ENCODE measurements at regions not wholly inside any gene's neighbourhood (a gene's known extent, or its start where the extent isn't known, plus 50 kb on each side); places are given as distances from the start of the nearest gene placed in this dataset.
"Not testable (repeated sequence)": the region's sequence is repeated elsewhere in the genome, so short reads cannot be mapped to it uniquely, and the experiment has no call there.

DNA sequence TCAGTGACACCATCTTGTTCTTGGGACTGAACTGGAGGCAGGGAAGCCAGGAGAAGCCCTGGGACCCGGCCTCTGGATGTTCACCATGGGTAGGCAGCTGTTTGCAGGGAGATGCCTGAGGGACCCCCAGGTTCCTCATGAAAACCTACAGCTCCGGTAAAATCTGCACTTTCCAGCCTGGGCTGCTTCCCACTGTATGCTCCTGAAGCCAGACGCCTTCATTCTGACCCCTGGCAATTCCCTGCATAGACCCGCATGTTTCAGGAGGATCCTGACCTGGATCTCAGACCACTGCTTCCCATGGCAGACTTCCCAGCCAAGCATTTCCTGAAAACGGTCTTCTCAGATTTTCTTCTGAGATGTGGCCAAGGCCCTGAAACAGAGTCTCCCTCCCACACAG lies 306.7 kb downstream of the PREX1 start:
- Histone ChIP-seq H3K4me1 (replicated peaks; ENCODE audit: insufficient read depth) (no peaks in the 10 kb centered on the region), H3K9me2 (ENCODE audit: insufficient read depth) (no peaks in the 10 kb centered on the region), H3F3A (ENCODE audit: insufficient read depth, low read depth) (no peaks in the 10 kb centered on the region), H4K20me1 (ENCODE audit: insufficient read depth) (no peaks in the 10 kb centered on the region), H3K9me3 (ENCODE audit: insufficient read depth, low read depth) (no peaks in the 10 kb centered on the region), H3K27ac (no peak overlapping the region), H3K79me2 (ENCODE audit: low read depth) (no peaks in the 10 kb centered on the region), H3K27me3 (ENCODE audit: insufficient read depth, low read depth) (peaks cover 17% of the 10 kb centered on the region; the same call in 1 of the 2 replicates), H2AFZ (no peak overlapping the region), H3K4me2 (no peak overlapping the region), H3K4me3 (no peak overlapping the region), H3K36me3 (ENCODE audit: low read depth) (no peaks in the 10 kb centered on the region)
- ChIA-PET POLR2A (ENCODE audit: unreplicated experiment) (no interaction called here), CTCF (no interaction called here)
- no TSS peak for BruUV-seq (replicated peaks)
- DNase-seq, result no peak
- TF ChIP-seq, protein P1, sequence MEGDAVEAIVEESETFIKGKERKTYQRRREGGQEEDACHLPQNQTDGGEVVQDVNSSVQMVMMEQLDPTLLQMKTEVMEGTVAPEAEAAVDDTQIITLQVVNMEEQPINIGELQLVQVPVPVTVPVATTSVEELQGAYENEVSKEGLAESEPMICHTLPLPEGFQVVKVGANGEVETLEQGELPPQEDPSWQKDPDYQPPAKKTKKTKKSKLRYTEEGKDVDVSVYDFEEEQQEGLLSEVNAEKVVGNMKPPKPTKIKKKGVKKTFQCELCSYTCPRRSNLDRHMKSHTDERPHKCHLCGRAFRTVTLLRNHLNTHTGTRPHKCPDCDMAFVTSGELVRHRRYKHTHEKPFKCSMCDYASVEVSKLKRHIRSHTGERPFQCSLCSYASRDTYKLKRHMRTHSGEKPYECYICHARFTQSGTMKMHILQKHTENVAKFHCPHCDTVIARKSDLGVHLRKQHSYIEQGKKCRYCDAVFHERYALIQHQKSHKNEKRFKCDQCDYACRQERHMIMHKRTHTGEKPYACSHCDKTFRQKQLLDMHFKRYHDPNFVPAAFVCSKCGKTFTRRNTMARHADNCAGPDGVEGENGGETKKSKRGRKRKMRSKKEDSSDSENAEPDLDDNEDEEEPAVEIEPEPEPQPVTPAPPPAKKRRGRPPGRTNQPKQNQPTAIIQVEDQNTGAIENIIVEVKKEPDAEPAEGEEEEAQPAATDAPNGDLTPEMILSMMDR (conservative IDR thresholded peaks at IDR 0.05), result no peak
- TF ChIP-seq EZH2 (IDR thresholded peaks at IDR 0.05; ENCODE audit: low read depth), result no peak
- intact Hi-C loops (cut with micrococcal nuclease; ENCODE audit: unreplicated experiment), result no loop called here

DNA sequence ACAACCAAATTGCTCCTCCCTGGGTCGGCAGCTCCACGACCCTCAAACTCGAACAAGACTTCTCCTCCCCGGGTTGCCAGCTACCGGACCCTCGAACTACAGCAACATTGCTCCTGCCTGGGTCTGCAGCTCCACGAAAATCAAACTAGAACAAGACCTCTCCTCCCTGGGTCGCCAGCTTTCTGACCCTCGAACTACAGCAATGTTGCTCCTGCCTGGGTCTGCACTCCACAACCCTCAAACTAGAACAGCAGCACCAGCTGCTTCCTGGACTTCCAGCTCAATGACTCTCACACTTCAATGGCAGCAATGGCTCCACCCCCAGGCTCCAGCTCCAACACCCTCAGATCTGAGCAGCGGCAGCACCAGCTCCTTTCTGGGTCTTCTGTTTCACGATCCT lies 311.6 kb downstream of the PREX1 start:
- H3K36me3 ChIP-seq (ENCODE audit: low read depth); H3K9me3 ChIP-seq (ENCODE audit: insufficient read depth, low read depth); H3K4me2 ChIP-seq; intact Hi-C loops (cut with micrococcal nuclease; ENCODE audit: unreplicated experiment); BruUV-seq (replicated peaks); H2AFZ ChIP-seq; H3K9me2 ChIP-seq (ENCODE audit: insufficient read depth); H3K27ac ChIP-seq; H3K4me3 ChIP-seq; H3K4me1 ChIP-seq (replicated peaks; ENCODE audit: insufficient read depth); H3K79me2 ChIP-seq (ENCODE audit: low read depth); H3F3A ChIP-seq (ENCODE audit: insufficient read depth, low read depth); H4K20me1 ChIP-seq (ENCODE audit: insufficient read depth): not testable (repeated sequence)
- peak in 1 of 2 experiments; percentile 16 for DNase-seq
- ChIA-PET POLR2A (ENCODE audit: unreplicated experiment) (interaction anchor here (0.6 to 1.2 kb wide), 4 partner anchors 40 to 626 kb away, joined by 3 to 11 read pairs (median 6); no protein-coding TSS in a partner anchor), CTCF (interaction anchor here (0.6 to 1.0 kb wide), 4 partner anchors 104 to 747 kb away, joined by 3 to 9 read pairs (median 4); no protein-coding TSS in a partner anchor)
- H3K27me3 ChIP-seq (ENCODE audit: insufficient read depth, low read depth), result peaks cover 22% of the 10 kb centered on the region

DNA sequence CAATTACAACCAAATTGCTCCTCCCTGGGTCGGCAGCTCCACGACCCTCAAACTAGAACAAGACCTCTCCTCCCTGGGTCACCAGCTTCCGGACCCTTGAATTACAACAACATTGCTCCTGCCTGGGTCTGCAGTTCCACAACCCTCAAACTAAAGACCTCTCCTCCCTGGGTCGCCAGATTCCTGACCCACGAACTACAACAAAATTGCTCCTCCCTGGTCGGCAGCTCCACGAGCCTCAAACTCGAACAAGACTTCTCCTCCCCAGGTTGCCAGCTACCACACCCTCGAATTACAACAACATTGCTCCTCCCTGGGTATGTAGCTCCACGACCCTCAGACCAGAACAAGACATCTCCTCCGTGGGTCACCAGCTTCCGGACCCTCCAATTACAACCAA lies 313.2 kb downstream of the PREX1 start:
- H3K9me3 ChIP-seq (ENCODE audit: insufficient read depth, low read depth); BruUV-seq (replicated peaks); H2AFZ ChIP-seq; H4K20me1 ChIP-seq (ENCODE audit: insufficient read depth); DNase-seq; POLR2A ChIA-PET (ENCODE audit: unreplicated experiment); intact Hi-C loops (cut with micrococcal nuclease; ENCODE audit: unreplicated experiment); H3K36me3 ChIP-seq (ENCODE audit: low read depth); H3K27ac ChIP-seq; H3K4me2 ChIP-seq; H3K79me2 ChIP-seq (ENCODE audit: low read depth); CTCF ChIA-PET; H3K4me1 ChIP-seq (replicated peaks; ENCODE audit: insufficient read depth); H3K9me2 ChIP-seq (ENCODE audit: insufficient read depth); H3F3A ChIP-seq (ENCODE audit: insufficient read depth, low read depth); H3K4me3 ChIP-seq: not testable (repeated sequence)
- H3K27me3 ChIP-seq (ENCODE audit: insufficient read depth, low read depth), result peaks cover 27% of the 10 kb centered on the region

DNA sequence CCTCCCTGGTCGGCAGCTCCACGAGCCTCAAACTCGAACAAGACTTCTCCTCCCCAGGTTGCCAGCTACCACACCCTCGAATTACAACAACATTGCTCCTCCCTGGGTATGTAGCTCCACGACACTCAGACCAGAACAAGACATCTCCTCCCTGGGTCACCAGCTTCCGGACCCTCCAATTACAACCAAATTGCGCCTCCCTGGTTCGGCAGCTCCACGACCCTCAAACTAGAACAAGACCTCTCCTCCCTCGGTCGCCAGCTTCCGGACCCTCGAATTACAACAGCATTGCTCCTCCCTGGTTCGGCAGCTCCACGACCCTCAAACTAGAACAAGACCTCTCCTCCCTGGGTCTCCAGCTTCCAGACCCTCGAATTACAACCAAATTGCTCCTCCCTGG lies 315.3 kb downstream of the PREX1 start:
- H3K27me3 ChIP-seq (ENCODE audit: insufficient read depth, low read depth), result peaks cover 32% of the 10 kb centered on the region
- H3K9me2 ChIP-seq (ENCODE audit: insufficient read depth); H3K4me3 ChIP-seq; BruUV-seq (replicated peaks); H3K4me2 ChIP-seq; H3K4me1 ChIP-seq (replicated peaks; ENCODE audit: insufficient read depth); H3K27ac ChIP-seq; intact Hi-C loops (cut with micrococcal nuclease; ENCODE audit: unreplicated experiment); H3K79me2 ChIP-seq (ENCODE audit: low read depth); H3K9me3 ChIP-seq (ENCODE audit: insufficient read depth, low read depth); DNase-seq; CTCF ChIA-PET; H3F3A ChIP-seq (ENCODE audit: insufficient read depth, low read depth); H4K20me1 ChIP-seq (ENCODE audit: insufficient read depth); H3K36me3 ChIP-seq (ENCODE audit: low read depth); H2AFZ ChIP-seq: not testable (repeated sequence)
- POLR2A ChIA-PET (ENCODE audit: unreplicated experiment), result interaction anchor here (0.6 kb wide), 1 partner anchor 63 kb away, joined by 4 read pairs; no protein-coding TSS in a partner anchor

DNA sequence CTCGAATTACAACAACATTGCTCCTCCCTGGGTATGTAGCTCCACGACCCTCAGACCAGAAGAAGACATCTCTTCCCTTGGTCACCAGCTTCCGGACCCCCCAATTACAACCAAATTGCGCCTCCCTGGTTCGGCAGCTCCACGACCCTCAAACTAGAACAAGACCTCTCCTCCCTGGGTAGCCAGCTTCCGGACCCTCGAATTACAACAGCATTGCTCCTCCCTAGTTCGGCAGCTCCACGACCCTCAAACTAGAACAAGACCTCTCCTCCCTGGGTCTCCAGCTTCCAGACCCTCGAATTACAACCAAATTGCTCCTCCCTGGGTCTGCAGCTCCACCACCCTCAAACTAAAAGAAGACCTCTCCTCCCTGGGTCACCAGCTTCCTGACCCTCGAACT lies 322.7 kb downstream of the PREX1 start:
- POLR2A ChIA-PET (ENCODE audit: unreplicated experiment); CTCF ChIA-PET; H3K27ac ChIP-seq; H3K4me3 ChIP-seq; H3K9me3 ChIP-seq (ENCODE audit: insufficient read depth, low read depth); intact Hi-C loops (cut with micrococcal nuclease; ENCODE audit: unreplicated experiment); H3K36me3 ChIP-seq (ENCODE audit: low read depth); H2AFZ ChIP-seq; H3K4me1 ChIP-seq (replicated peaks; ENCODE audit: insufficient read depth); H3K79me2 ChIP-seq (ENCODE audit: low read depth); H4K20me1 ChIP-seq (ENCODE audit: insufficient read depth); H3K9me2 ChIP-seq (ENCODE audit: insufficient read depth); H3F3A ChIP-seq (ENCODE audit: insufficient read depth, low read depth); DNase-seq; BruUV-seq (replicated peaks); H3K4me2 ChIP-seq: not testable (repeated sequence)
- H3K27me3 ChIP-seq (ENCODE audit: insufficient read depth, low read depth), result peaks cover 48% of the 10 kb centered on the region
